K562 (cell line): ENCODE measurements at regions not wholly inside any gene's neighbourhood (a gene's known extent, or its start where the extent isn't known, plus 50 kb on each side); places are given as distances from the start of the nearest gene placed in this dataset.

Experiments used
- ATAC-seq: fragments of 200-7000 bp; cut with Tn5 transposase; 3 replicates; pipeline ENCODE4 v1.9.1; 2020; ENCODE audit warnings: moderate library complexity
- BruUV-seq: library from RNA; stranded (reverse); fragments of 400-500 nt; replicated peaks from 2 replicates; lab custom pipeline; 2021; lab: Mats Ljungman, UMichigan
- CTCF ChIA-PET: fragments of 300-600 bp; formaldehyde crosslinking; extraction: SDS; loops from one replicate; lab custom pipeline; 2021; ENCODE audit warnings: low intra/inter-chr PET ratio; lab: Yijun Ruan, JAX
- POLR2A ChIA-PET: fragments of 300-600, 350-650 bp; sonication (Branson Sonifier 250); formaldehyde crosslinking; extraction: SDS; loops from one replicate; lab custom pipeline; 2021; ENCODE audit warnings: antibody characterized with exemption, inconsistent platforms; lab: Yijun Ruan, JAX
- DNase-seq, 4 experiments: peaks; one replicate each; pipeline versions ENCODE4 v3.0.0 to v3.0.0-alpha.2; 2011 to 2018; ENCODE audit warnings: low spot score in 3 of 4, mixed read lengths in 3 of 4; ENCODE audit errors: extremely low read depth in 1 of 4
- FAIRE-seq: peaks from 2 replicates; lab custom pipeline; 2011; peaks lifted over from hg19 to GRCh38; lab: Jason Lieb, UNC
- H2AFZ ChIP-seq: 2 replicates; pipeline ENCODE4 v1.6.0; 2011; ENCODE audit warnings: low read depth, low read length, control low read depth, inconsistent platforms
- H3K27ac ChIP-seq: fragments of 200-600 bp; 3 replicates; pipeline ENCODE4 v1.8.0; 2011; ENCODE audit warnings: low read depth, mild to moderate bottlenecking, control low read depth, inconsistent platforms, low read length, moderate library complexity, mixed read lengths; ENCODE audit errors: extremely low read depth
- H3K27me3 ChIP-seq, 2 experiments: fragments of 300-600 bp in 1 of 2; 2 replicates in 1 of 2; 3 replicates in 1 of 2; pipeline versions ENCODE4 v1.6.0 to v1.8.0; 2011; ENCODE audit warnings: inconsistent platforms in 2 of 2, low read length in 2 of 2, mild to moderate bottlenecking in 1 of 2, mixed read lengths in 1 of 2, moderate library complexity in 1 of 2; ENCODE audit not compliant: control insufficient read depth in 2 of 2, insufficient read depth in 2 of 2
- H3K36me3 ChIP-seq: fragments of 300-600 bp; 3 replicates; pipeline ENCODE4 v1.8.0; 2011; ENCODE audit warnings: mild to moderate bottlenecking, low read length, inconsistent platforms; ENCODE audit not compliant: control insufficient read depth, insufficient read depth
- H3K4me1 ChIP-seq, 2 experiments: fragments of 200-600 bp in 1 of 2; replicated peaks in 1 of 2; 2 replicates in 1 of 2; 3 replicates in 1 of 2; pipeline versions ENCODE4 v1.5.1 to v1.8.0; 2011; ENCODE audit warnings: inconsistent platforms in 2 of 2, low read length in 2 of 2, mild to moderate bottlenecking in 1 of 2, mixed read lengths in 1 of 2, moderate library complexity in 1 of 2; ENCODE audit not compliant: control insufficient read depth in 2 of 2, insufficient read depth in 2 of 2
- H3K4me2 ChIP-seq: 2 replicates; pipeline ENCODE4 v1.6.1; 2011; ENCODE audit warnings: low read length, control low read depth, inconsistent platforms, mixed read lengths; ENCODE audit not compliant: insufficient read depth
- H3K4me3 ChIP-seq: fragments of 200-600 bp; sonication (generic), shearing (Covaris generic); 2 replicates; pipeline ENCODE4 v1.5.1; 2016; ENCODE audit warnings: control low read depth, inconsistent platforms
- H3K79me2 ChIP-seq: fragments of 200-600 bp; 3 replicates; pipeline ENCODE4 v1.8.0; 2011; ENCODE audit warnings: low read length, inconsistent platforms; ENCODE audit not compliant: control insufficient read depth, insufficient read depth
- H3K9ac ChIP-seq, 2 experiments: 2 replicates each; pipeline versions ENCODE4 v1.6.0 to v1.6.1; 2011; ENCODE audit warnings: low read depth in 2 of 2, low read length in 2 of 2, control low read depth in 1 of 2, inconsistent platforms in 1 of 2, mild to moderate bottlenecking in 1 of 2, mixed read lengths in 1 of 2; ENCODE audit not compliant: insufficient read depth in 1 of 2
- H3K9me1 ChIP-seq: one replicate; pipeline ENCODE4 v1.6.0; 2011; ENCODE audit warnings: inconsistent platforms, mild to moderate bottlenecking, low read length, moderate library complexity; ENCODE audit not compliant: control insufficient read depth, insufficient read depth
- H3K9me3 ChIP-seq: replicated peaks from 2 replicates; pipeline ENCODE4 v1.5.1; 2011; ENCODE audit warnings: low read depth, low read length, inconsistent platforms; ENCODE audit not compliant: control insufficient read depth, insufficient read depth
- H4K20me1 ChIP-seq: replicated peaks from 2 replicates; pipeline ENCODE4 v1.6.1; 2011; ENCODE audit warnings: low read length, inconsistent platforms, mixed read lengths; ENCODE audit not compliant: control insufficient read depth, insufficient read depth
- ADNP ChIP-seq: fragments of 200-800 bp; sonication (Bioruptor generic); IDR thresholded peaks from 2 replicates; pipeline ENCODE4 v1.6.1; 2016; ENCODE audit warnings: missing genetic modification characterization, missing compliant biosample characterization
- CBFB ChIP-seq: sonication (generic); formaldehyde crosslinking; IDR thresholded peaks from 2 replicates; pipeline ENCODE4 v1.4.0; 2020; ENCODE audit warnings: mild to moderate bottlenecking, missing genetic modification reagents
- CREB3 ChIP-seq: fragments of 450-650 bp; conservative IDR thresholded peaks from 2 replicates; pipeline ENCODE4 v1.6.1; 2016; ENCODE audit warnings: missing genetic modification characterization, low read depth, mild to moderate bottlenecking, missing compliant biosample characterization, moderate library complexity
- ELK1 ChIP-seq: sonication (generic); formaldehyde crosslinking; IDR thresholded peaks from 2 replicates; pipeline ENCODE4 v1.8.1; 2022; ENCODE audit warnings: missing genetic modification reagents
- EP300 ChIP-seq: IDR thresholded peaks from 2 replicates; pipeline ENCODE4 v1.6.1; 2012; ENCODE audit warnings: low read length, improper control_type of control experiment
- GTF2F1 ChIP-seq: IDR thresholded peaks from 2 replicates; pipeline ENCODE4 v1.6.1; 2011; ENCODE audit warnings: low read depth, low read length, improper control_type of control experiment
- HIVEP1 ChIP-seq: fragments of 250-450 bp; sonication (Bioruptor Pico); IDR thresholded peaks from 2 replicates; pipeline ENCODE4 v1.4.0; 2020; ENCODE audit warnings: mild to moderate bottlenecking
- HOMEZ ChIP-seq: fragments of 250-450 bp; sonication (Bioruptor Pico); IDR thresholded peaks from 2 replicates; pipeline ENCODE4 v1.4.0; 2020; ENCODE audit warnings: mild to moderate bottlenecking, moderate library complexity
- NCOR1 ChIP-seq: fragments of 450-650 bp; IDR thresholded peaks from 2 replicates; pipeline ENCODE4 v1.6.1; 2016; ENCODE audit warnings: mild to moderate bottlenecking, moderate library complexity
- NFE2 ChIP-seq: IDR thresholded peaks from 2 replicates; pipeline ENCODE4 v1.6.1; 2014; ENCODE audit warnings: antibody characterized with exemption, low read depth
- TAL1 ChIP-seq: fragments of 450-650 bp; IDR thresholded peaks from 2 replicates; pipeline ENCODE4 v1.6.1; 2016; ENCODE audit warnings: mild to moderate bottlenecking
- ZBTB7A ChIP-seq: IDR thresholded peaks from 2 replicates; pipeline ENCODE4 v1.6.1; 2011; ENCODE audit warnings: low read depth, mild to moderate bottlenecking, low read length, moderate library complexity, borderline replicate concordance; ENCODE audit not compliant: control insufficient read depth
- ZNF217 ChIP-seq: sonication (generic); formaldehyde crosslinking; IDR thresholded peaks from 2 replicates; pipeline ENCODE4 v1.8.0; 2022; ENCODE audit warnings: mild to moderate bottlenecking, missing genetic modification reagents
- ZNF253 ChIP-seq: fragments of 250-450 bp; sonication (Bioruptor Pico); conservative IDR thresholded peaks from 2 replicates; pipeline ENCODE4 v1.6.1; 2021; ENCODE audit warnings: mild to moderate bottlenecking
- ZNF354B ChIP-seq: fragments of 250-450 bp; sonication (Bioruptor Pico); IDR thresholded peaks from 2 replicates; pipeline ENCODE4 v1.4.0; 2020
- WGBS: fragments of 100-300 bp; shearing (Covaris generic); methylation state at CpG from one replicate; pipeline ENCODE4 v1.1.6; 2016; ENCODE audit warnings: low coverage, mixed read lengths; ENCODE audit not compliant: insufficient coverage; ENCODE audit errors: missing lambda C conversion rate; 5-methylcytosine and 5-hydroxymethylcytosine counted together
- in situ Hi-C: fragments of 300-500 bp; cut with MboI; formaldehyde crosslinking; loops from 4 replicates; pipeline ENCODE4 v1.15.0; 2018; ENCODE audit warnings: inconsistent platforms, mixed read lengths
- intact Hi-C: fragments of 100-400 bp; cut with micrococcal nuclease; formaldehyde crosslinking; loops from 2 replicates; pipeline ENCODE4 v1.14.2; 2022

- H3K9me1 ChIP-seq, result no peaks in the 10 kb centered on the region
- intact Hi-C loops, result no loop called here
- no peaks in the 10 kb centered on the region for H3K36me3 ChIP-seq
- no peak overlapping the region for H3K4me2 ChIP-seq
- BruUV-seq, result no TSS peak
- no peak overlapping the region for H3K9ac ChIP-seq
- no peak overlapping the region for H3K4me3 ChIP-seq
- TF ChIP-seq NFE2 (no peak), ELK1 (CRISPR knock-in tag) (no peak), ZNF217 (CRISPR knock-in tag) (no peak), ADNP (tag) (no peak), HOMEZ (no peak), GTF2F1 (no peak), CREB3 (tag) (no peak), HIVEP1 (no peak), ZBTB7A (no peak), CBFB (CRISPR knock-in tag) (no peak), ZNF354B (CRISPR knock-in tag) (no peak), ZNF253 (CRISPR knock-in tag) (no peak), TAL1 (no peak), EP300 (no peak), NCOR1 (no peak)
- H2AFZ ChIP-seq, result no peak overlapping the region
- in situ Hi-C loops, result no loop called here
- CTCF ChIA-PET, result no interaction called here
- H3K79me2 ChIP-seq, result no peaks in the 10 kb centered on the region
- H3K9me3 ChIP-seq, result no peaks in the 10 kb centered on the region
- POLR2A ChIA-PET, result no interaction called here
- no peaks in the 10 kb centered on the region for H3K27me3 ChIP-seq
- 0% methylated on average over 7 of the region's 7 CpGs for WGBS
- ATAC-seq (no peak), FAIRE-seq (no peak), DNase-seq (no peak)
- no peaks in the 10 kb centered on the region for H3K4me1 ChIP-seq
- no peak overlapping the region for H3K27ac ChIP-seq
- no peaks in the 10 kb centered on the region for H4K20me1 ChIP-seq
Observed at GRCh38 chr15:39304201-39304841, 276.6 kb upstream of the THBS1 start.
